WTC11 (cell line): ENCODE measurements at regions not wholly inside any gene's neighbourhood (a gene's known extent, or its start where the extent isn't known, plus 50 kb on each side); places are given as distances from the start of the nearest gene placed in this dataset.

Source experiments
- CREB1 ChIP-seq: sonication (generic); formaldehyde crosslinking; IDR thresholded peaks from 2 replicates; pipeline ENCODE4 v1.8.0; 2023; ENCODE audit warnings: mild to moderate bottlenecking, missing genetic modification reagents
- CTCF ChIP-seq: fragments of 200-600 bp; IDR thresholded peaks from 2 replicates; pipeline ENCODE4 v1.8.0; 2022; ENCODE audit warnings: antibody characterized with exemption
- FOXP4 ChIP-seq: sonication (generic); formaldehyde crosslinking; IDR thresholded peaks from 2 replicates; pipeline ENCODE4 v1.8.0; 2022; ENCODE audit warnings: mild to moderate bottlenecking, missing genetic modification reagents
- JUN ChIP-seq: sonication (generic); formaldehyde crosslinking; IDR thresholded peaks from 2 replicates; pipeline ENCODE4 v1.8.0; 2023; ENCODE audit warnings: mild to moderate bottlenecking, missing genetic modification reagents
- MAX ChIP-seq: sonication (generic); formaldehyde crosslinking; IDR thresholded peaks from 2 replicates; pipeline ENCODE4 v1.8.0; 2022; ENCODE audit warnings: mild to moderate bottlenecking, missing genetic modification reagents
- PRDM15 ChIP-seq: sonication (generic); formaldehyde crosslinking; IDR thresholded peaks from 2 replicates; pipeline ENCODE4 v1.8.0; 2022; ENCODE audit warnings: missing genetic modification reagents
- ZNF232 ChIP-seq: sonication (generic); formaldehyde crosslinking; IDR thresholded peaks from 2 replicates; pipeline ENCODE4 v1.8.0; 2022; ENCODE audit warnings: mild to moderate bottlenecking, missing genetic modification reagents
- ZNF425 ChIP-seq: fragments of 250-450 bp; sonication (Bioruptor Pico); conservative IDR thresholded peaks from 2 replicates; pipeline ENCODE4 v1.9.0; 2021; ENCODE audit warnings: mild to moderate bottlenecking
- ZNF532 ChIP-seq: fragments of 250-450 bp; sonication (Bioruptor Pico); IDR thresholded peaks from 2 replicates; pipeline ENCODE4 v1.9.0; 2021; ENCODE audit warnings: mild to moderate bottlenecking, borderline replicate concordance

GRCh38 chr2:47295981-47296635 lies 73.0 kb upstream of the EPCAM start:
- TF ChIP-seq CTCF: no peak
- TF ChIP-seq JUN: no peak
- TF ChIP-seq PRDM15 (CRISPR knock-in tag): no peak
- no peak for TF ChIP-seq MAX (CRISPR knock-in tag)
- TF ChIP-seq FOXP4 (CRISPR knock-in tag): no peak
- TF ChIP-seq ZNF532: no peak
- no peak for TF ChIP-seq CREB1 (CRISPR knock-in tag)
- no peak for TF ChIP-seq ZNF232 (CRISPR knock-in tag)
- no peak for TF ChIP-seq ZNF425
